ENCODE measurements at regions not wholly inside any gene's neighbourhood (a gene's known extent, or its start where the extent isn't known, plus 50 kb on each side); places are given as distances from the start of the nearest gene placed in this dataset.

DNA sequence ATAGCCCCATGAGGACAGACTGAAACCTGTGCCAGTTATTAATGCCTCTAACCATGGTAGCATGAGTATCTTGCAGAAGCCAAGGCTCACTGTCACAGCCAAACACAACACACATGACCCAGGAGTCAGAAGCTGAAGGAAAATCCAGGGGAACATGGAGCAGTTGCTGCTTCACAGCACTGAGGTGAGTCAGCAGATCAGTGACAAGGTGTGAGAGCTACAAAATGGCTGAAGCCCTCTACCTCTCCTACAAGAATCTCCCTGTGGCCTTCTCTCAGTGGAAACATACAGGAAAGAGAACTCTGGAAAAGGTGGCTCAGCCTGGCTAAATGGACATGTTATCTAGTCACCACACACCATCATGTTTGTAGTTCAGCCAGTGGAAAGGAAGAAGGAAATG is 93.5 kb downstream of the NAB1 start:
- ATAC-seq (no peak), DNase-seq (ENCODE audit: low read depth, low spot score) (no peak), FAIRE-seq (no peak)
- intact Hi-C loops (cut with micrococcal nuclease; ENCODE audit: unreplicated experiment) = no loop called here
- ChIA-PET POLR2A (interaction anchor here (1.0 to 1.2 kb wide), 3 partner anchors 18 to 48 kb away, joined by 3 read pairs; no protein-coding TSS in a partner anchor), SMC1A (ENCODE audit: uncharacterized antibody, unreplicated experiment) (interaction anchor here (0.7 to 2.5 kb wide), 10 partner anchors 10 to 362 kb away, joined by 3 to 12 read pairs (median 4); no protein-coding TSS in a partner anchor), CTCF (interaction anchor here (1.3 to 1.4 kb wide), 3 partner anchors 21 to 50 kb away, joined by 3 to 5 read pairs (median 4); no protein-coding TSS in a partner anchor), RAD21 (ENCODE audit: unreplicated experiment) (interaction anchor here (0.8 to 4.2 kb wide), 4 partner anchors 49 to 92 kb away, joined by 3 to 18 read pairs (median 4); no protein-coding TSS in a partner anchor)
- Histone ChIP-seq H2AFZ (ENCODE audit: control insufficient read depth, low read depth, low read length) (no peak overlapping the region), H3K4me3 (no peak overlapping the region), H3K9me3 (replicated peaks; ENCODE audit: control insufficient read depth, insufficient read depth, low read length) (peaks cover 1% of the 10 kb centered on the region; the same call in 2 of the 3 replicates), H3K4me2 (ENCODE audit: control insufficient read depth, insufficient read depth) (no peak overlapping the region), H3K27ac (ENCODE audit: control insufficient read depth, insufficient read depth) (no peak overlapping the region), H3K9ac (ENCODE audit: control insufficient read depth, insufficient read depth, low read length) (no peak overlapping the region), H3K79me2 (ENCODE audit: control insufficient read depth, insufficient read depth, low read length) (no peaks in the 10 kb centered on the region), H3K4me1 (ENCODE audit: control insufficient read depth, insufficient read depth, low read length) (no peaks in the 10 kb centered on the region), H4K20me1 (ENCODE audit: control insufficient read depth, insufficient read depth) (no peaks in the 10 kb centered on the region), H3K27me3 (replicated peaks in 1 of 2; ENCODE audit: control insufficient read depth in 2 of 2, insufficient read depth in 2 of 2, low read length in 1 of 2) (no peaks in the 10 kb centered on the region), H3K36me3 (ENCODE audit: control insufficient read depth in 2 of 2, insufficient read depth in 2 of 2, low read length in 1 of 2) (no peaks in the 10 kb centered on the region)
- BruUV-seq (replicated peaks) = no TSS peak
- in situ Hi-C loops (cut with MboI) = no loop called here
- TF ChIP-seq EED (IDR thresholded peaks at IDR 0.05; ENCODE audit: low read depth) = no peak
- no peak for TF ChIP-seq NR2C2 (IDR thresholded peaks at IDR 0.05; ENCODE audit: borderline replicate concordance, control insufficient read depth, insufficient read length, low read depth)
- TF ChIP-seq, protein P1, sequence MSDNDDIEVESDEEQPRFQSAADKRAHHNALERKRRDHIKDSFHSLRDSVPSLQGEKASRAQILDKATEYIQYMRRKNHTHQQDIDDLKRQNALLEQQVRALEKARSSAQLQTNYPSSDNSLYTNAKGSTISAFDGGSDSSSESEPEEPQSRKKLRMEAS (IDR thresholded peaks at IDR 0.05; ENCODE audit: low read depth, low read length) = no peak
- TF ChIP-seq SRF (IDR thresholded peaks at IDR 0.05; ENCODE audit: low read depth in 2 of 2, low read length in 2 of 2) = no peak
- TF ChIP-seq, protein P2, sequence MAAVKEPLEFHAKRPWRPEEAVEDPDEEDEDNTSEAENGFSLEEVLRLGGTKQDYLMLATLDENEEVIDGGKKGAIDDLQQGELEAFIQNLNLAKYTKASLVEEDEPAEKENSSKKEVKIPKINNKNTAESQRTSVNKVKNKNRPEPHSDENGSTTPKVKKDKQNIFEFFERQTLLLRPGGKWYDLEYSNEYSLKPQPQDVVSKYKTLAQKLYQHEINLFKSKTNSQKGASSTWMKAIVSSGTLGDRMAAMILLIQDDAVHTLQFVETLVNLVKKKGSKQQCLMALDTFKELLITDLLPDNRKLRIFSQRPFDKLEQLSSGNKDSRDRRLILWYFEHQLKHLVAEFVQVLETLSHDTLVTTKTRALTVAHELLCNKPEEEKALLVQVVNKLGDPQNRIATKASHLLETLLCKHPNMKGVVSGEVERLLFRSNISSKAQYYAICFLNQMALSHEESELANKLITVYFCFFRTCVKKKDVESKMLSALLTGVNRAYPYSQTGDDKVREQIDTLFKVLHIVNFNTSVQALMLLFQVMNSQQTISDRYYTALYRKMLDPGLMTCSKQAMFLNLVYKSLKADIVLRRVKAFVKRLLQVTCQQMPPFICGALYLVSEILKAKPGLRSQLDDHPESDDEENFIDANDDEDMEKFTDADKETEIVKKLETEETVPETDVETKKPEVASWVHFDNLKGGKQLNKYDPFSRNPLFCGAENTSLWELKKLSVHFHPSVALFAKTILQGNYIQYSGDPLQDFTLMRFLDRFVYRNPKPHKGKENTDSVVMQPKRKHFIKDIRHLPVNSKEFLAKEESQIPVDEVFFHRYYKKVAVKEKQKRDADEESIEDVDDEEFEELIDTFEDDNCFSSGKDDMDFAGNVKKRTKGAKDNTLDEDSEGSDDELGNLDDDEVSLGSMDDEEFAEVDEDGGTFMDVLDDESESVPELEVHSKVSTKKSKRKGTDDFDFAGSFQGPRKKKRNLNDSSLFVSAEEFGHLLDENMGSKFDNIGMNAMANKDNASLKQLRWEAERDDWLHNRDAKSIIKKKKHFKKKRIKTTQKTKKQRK (IDR thresholded peaks at IDR 0.05; ENCODE audit: low read depth, low read length) = no peak
- no peak for TF ChIP-seq RAD51 (IDR thresholded peaks at IDR 0.05)
- TF ChIP-seq PAX5 (IDR thresholded peaks at IDR 0.05; ENCODE audit: borderline replicate concordance, low read depth, low read length) = no peak
- no peak for TF ChIP-seq POLR2AphosphoS5 (IDR thresholded peaks at IDR 0.05; ENCODE audit: low read length)
- TF ChIP-seq, protein P3, sequence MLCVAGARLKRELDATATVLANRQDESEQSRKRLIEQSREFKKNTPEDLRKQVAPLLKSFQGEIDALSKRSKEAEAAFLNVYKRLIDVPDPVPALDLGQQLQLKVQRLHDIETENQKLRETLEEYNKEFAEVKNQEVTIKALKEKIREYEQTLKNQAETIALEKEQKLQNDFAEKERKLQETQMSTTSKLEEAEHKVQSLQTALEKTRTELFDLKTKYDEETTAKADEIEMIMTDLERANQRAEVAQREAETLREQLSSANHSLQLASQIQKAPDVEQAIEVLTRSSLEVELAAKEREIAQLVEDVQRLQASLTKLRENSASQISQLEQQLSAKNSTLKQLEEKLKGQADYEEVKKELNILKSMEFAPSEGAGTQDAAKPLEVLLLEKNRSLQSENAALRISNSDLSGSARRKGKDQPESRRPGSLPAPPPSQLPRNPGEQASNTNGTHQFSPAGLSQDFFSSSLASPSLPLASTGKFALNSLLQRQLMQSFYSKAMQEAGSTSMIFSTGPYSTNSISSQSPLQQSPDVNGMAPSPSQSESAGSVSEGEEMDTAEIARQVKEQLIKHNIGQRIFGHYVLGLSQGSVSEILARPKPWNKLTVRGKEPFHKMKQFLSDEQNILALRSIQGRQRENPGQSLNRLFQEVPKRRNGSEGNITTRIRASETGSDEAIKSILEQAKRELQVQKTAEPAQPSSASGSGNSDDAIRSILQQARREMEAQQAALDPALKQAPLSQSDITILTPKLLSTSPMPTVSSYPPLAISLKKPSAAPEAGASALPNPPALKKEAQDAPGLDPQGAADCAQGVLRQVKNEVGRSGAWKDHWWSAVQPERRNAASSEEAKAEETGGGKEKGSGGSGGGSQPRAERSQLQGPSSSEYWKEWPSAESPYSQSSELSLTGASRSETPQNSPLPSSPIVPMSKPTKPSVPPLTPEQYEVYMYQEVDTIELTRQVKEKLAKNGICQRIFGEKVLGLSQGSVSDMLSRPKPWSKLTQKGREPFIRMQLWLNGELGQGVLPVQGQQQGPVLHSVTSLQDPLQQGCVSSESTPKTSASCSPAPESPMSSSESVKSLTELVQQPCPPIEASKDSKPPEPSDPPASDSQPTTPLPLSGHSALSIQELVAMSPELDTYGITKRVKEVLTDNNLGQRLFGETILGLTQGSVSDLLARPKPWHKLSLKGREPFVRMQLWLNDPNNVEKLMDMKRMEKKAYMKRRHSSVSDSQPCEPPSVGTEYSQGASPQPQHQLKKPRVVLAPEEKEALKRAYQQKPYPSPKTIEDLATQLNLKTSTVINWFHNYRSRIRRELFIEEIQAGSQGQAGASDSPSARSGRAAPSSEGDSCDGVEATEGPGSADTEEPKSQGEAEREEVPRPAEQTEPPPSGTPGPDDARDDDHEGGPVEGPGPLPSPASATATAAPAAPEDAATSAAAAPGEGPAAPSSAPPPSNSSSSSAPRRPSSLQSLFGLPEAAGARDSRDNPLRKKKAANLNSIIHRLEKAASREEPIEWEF (IDR thresholded peaks at IDR 0.05; ENCODE audit: insufficient replicate concordance, low read depth, low read length) = no peak
- TF ChIP-seq BMI1 (IDR thresholded peaks at IDR 0.05; ENCODE audit: borderline replicate concordance) = no peak
- TF ChIP-seq GATAD2B (conservative IDR thresholded peaks at IDR 0.05; ENCODE audit: low read depth) = no peak
- no peak for TF ChIP-seq BHLHE40 (IDR thresholded peaks at IDR 0.05; ENCODE audit: borderline replicate concordance in 1 of 2, low read depth in 2 of 2, low read length in 1 of 2)
- TF ChIP-seq CBX3 (IDR thresholded peaks at IDR 0.05; ENCODE audit: borderline replicate concordance, low read depth) = no peak
- no peak for TF ChIP-seq CREB1 (IDR thresholded peaks at IDR 0.05; ENCODE audit: low read depth)
- TF ChIP-seq GABPA (IDR thresholded peaks at IDR 0.05; ENCODE audit: low read depth) = no peak
